ENCODE measurements at regions not wholly inside any gene's neighbourhood (a gene's known extent, or its start where the extent isn't known, plus 50 kb on each side); places are given as distances from the start of the nearest gene placed in this dataset.

- no peak for TF ChIP-seq POLR2AphosphoS5 (IDR thresholded peaks at IDR 0.05; ENCODE audit: low read depth, low read length)
- TF ChIP-seq TAF1 (IDR thresholded peaks at IDR 0.05; ENCODE audit: low read depth, low read length): no peak
Measured at GRCh38 chr3:135636596-135636995, 328.9 kb upstream of the PPP2R3A start.

All from GM12891 (cell line).